Gastrocnemius medialis (tissue), 4 donors: ENCODE measurements at regions not wholly inside any gene's neighbourhood (a gene's known extent, or its start where the extent isn't known, plus 50 kb on each side); places are given as distances from the start of the nearest gene placed in this dataset.

ENCODE experiments used
- ATAC-seq, 2 donors: fragments of 150-250 bp; one replicate each; pipeline ENCODE4 v1.9.1; 2016
- DNase-seq, 2 donors: peaks; one replicate each; pipeline ENCODE4 v3.0.0-alpha.2; 2019
- H3K27ac ChIP-seq, 4 donors: fragments of 200-600 bp; sonication (generic); 1 replicate in 1 of 4; 2 replicates in 3 of 4; pipeline ENCODE4 v1.5.1; 2016 to 2018; ENCODE audit warnings: mild to moderate bottlenecking in 2 of 4, moderate library complexity in 1 of 4
- H3K27me3 ChIP-seq, 3 donors: fragments of 200-600 bp; sonication (generic) in 2 of 3; 1 replicate in 1 of 3; 2 replicates in 2 of 3; pipeline versions ENCODE4 v1.5.1 to v1.6.0; 2016 to 2019; ENCODE audit warnings: mild to moderate bottlenecking in 1 of 3, moderate library complexity in 1 of 3
- H3K36me3 ChIP-seq, 2 donors: fragments of 200-600 bp; sonication (generic) in 1 of 2; one replicate each; pipeline ENCODE4 v1.5.1; 2017 to 2018
- H3K4me1 ChIP-seq, 2 donors: fragments of 200-600 bp; sonication (generic) in 1 of 2; one replicate each; pipeline ENCODE4 v1.5.1; 2016 to 2017; ENCODE audit warnings: mild to moderate bottlenecking in 2 of 2
- H3K4me3 ChIP-seq, 4 donors: fragments of 200-600 bp; sonication (generic) in 3 of 4; 1 replicate in 1 of 4; 2 replicates in 3 of 4; pipeline ENCODE4 v1.5.1; 2016 to 2019; ENCODE audit warnings: mild to moderate bottlenecking in 2 of 4
- H3K9me3 ChIP-seq, 3 donors: fragments of 200-600 bp; sonication (generic) in 2 of 3; 1 replicate in 1 of 3; 2 replicates in 2 of 3; pipeline ENCODE4 v1.5.1; 2016 to 2019
- CTCF ChIP-seq, 5 experiments: fragments of 450-650 bp in 3 of 5; fragments of 200-600 bp in 2 of 5; sonication (generic) in 2 of 5; IDR thresholded peaks in 4 of 5; conservative IDR thresholded peaks in 1 of 5; 1 replicate in 4 of 5; 2 replicates in 1 of 5; pipeline ENCODE4 v1.5.1; 2016 to 2019; ENCODE audit warnings: antibody characterized with exemption in 5 of 5, mild to moderate bottlenecking in 3 of 5, moderate library complexity in 3 of 5
- POLR2A ChIP-seq, 2 donors: fragments of 450-650 bp; IDR thresholded peaks; one replicate each; pipeline ENCODE4 v1.6.1; 2017; ENCODE audit warnings: antibody characterized with exemption in 2 of 2, mild to moderate bottlenecking in 2 of 2, moderate library complexity in 2 of 2
- in situ Hi-C, 4 donors: fragments of 200-750 bp; cut with MboI; loops; one replicate each; pipeline versions ENCODE4 v1.15.0 to v1.8.0; 2017; ENCODE audit warnings: low sequenced_read_pairs in 4 of 4
- intact Hi-C: fragments of 100-400 bp; cut with DNase I; formaldehyde crosslinking; loops from one replicate; pipeline ENCODE4 v1.15.1; 2023; ENCODE audit warnings: low total_unique reads

- TF ChIP-seq POLR2A (IDR thresholded peaks at IDR 0.05) (no peak), CTCF (IDR thresholded peaks at IDR 0.05 in 4 of 5, conservative IDR thresholded peaks at IDR 0.05 in 1 of 5) (no peak)
- no peak overlapping the region for H3K4me3 ChIP-seq
- no peak for ATAC-seq
- in situ Hi-C loops (loop anchor here in 1 of 4 donors (25.0 kb wide), 1 partner anchor 199 kb away; the partner anchor contains the start of gene TOP2B), intact Hi-C loops (no loop called here)
- no peak for DNase-seq
- no peak overlapping the region for H3K27ac ChIP-seq
- no peaks in the 10 kb centered on the region for H3K36me3 ChIP-seq
- H3K27me3 ChIP-seq, result no peaks in the 10 kb centered on the region
- no peaks in the 10 kb centered on the region for H3K4me1 ChIP-seq
- H3K9me3 ChIP-seq, result no peaks in the 10 kb centered on the region
These were observed 71.7 kb downstream of the OXSM start for GRCh38 chr3:25861566-25861965.

- no peak overlapping the region for H3K4me3 ChIP-seq
- no peak overlapping the region for H3K27ac ChIP-seq
- no peaks in the 10 kb centered on the region for H3K36me3 ChIP-seq
- no peaks in the 10 kb centered on the region for H3K9me3 ChIP-seq
- intact Hi-C loops (no loop called here), in situ Hi-C loops (loop anchor here in 1 of 4 donors (25.0 kb wide), 1 partner anchor 201 kb away; the partner anchor contains the start of gene TOP2B)
- H3K4me1 ChIP-seq, result no peaks in the 10 kb centered on the region
- TF ChIP-seq CTCF (IDR thresholded peaks at IDR 0.05 in 4 of 5, conservative IDR thresholded peaks at IDR 0.05 in 1 of 5), result no peak
- no peak for TF ChIP-seq POLR2A (IDR thresholded peaks at IDR 0.05)
- no peak for ATAC-seq
- DNase-seq, result no peak
- no peaks in the 10 kb centered on the region for H3K27me3 ChIP-seq
These were observed 73.1 kb downstream of the OXSM start for GRCh38 chr3:25863011-25863415.

- in situ Hi-C loops, result loop anchor here in 1 of 4 donors (25.0 kb wide), 1 partner anchor 201 kb away; the partner anchor contains the start of gene TOP2B
- no peak overlapping the region for H3K4me3 ChIP-seq
- intact Hi-C loops, result no loop called here
- no peaks in the 10 kb centered on the region for H3K36me3 ChIP-seq
- H3K4me1 ChIP-seq, result no peaks in the 10 kb centered on the region
- ATAC-seq (no peak), DNase-seq (no peak)
- no peak for TF ChIP-seq POLR2A (IDR thresholded peaks at IDR 0.05)
- TF ChIP-seq CTCF (IDR thresholded peaks at IDR 0.05 in 4 of 5, conservative IDR thresholded peaks at IDR 0.05 in 1 of 5), result no peak
- H3K27ac ChIP-seq, result no peak overlapping the region
- no peaks in the 10 kb centered on the region for H3K9me3 ChIP-seq
- H3K27me3 ChIP-seq, result no peaks in the 10 kb centered on the region
These were observed 73.6 kb downstream of the OXSM start for GRCh38 chr3:25863416-25863959.

- no peak for DNase-seq
- no peaks in the 10 kb centered on the region for H3K27me3 ChIP-seq
- in situ Hi-C loops, result loop anchor here in 1 of 4 donors (25.0 kb wide), 1 partner anchor 208 kb away; the partner anchor contains the start of gene TOP2B
- ATAC-seq, result no peak
- TF ChIP-seq POLR2A (IDR thresholded peaks at IDR 0.05) (no peak), CTCF (IDR thresholded peaks at IDR 0.05 in 4 of 5, conservative IDR thresholded peaks at IDR 0.05 in 1 of 5) (no peak)
- H3K4me1 ChIP-seq, result no peaks in the 10 kb centered on the region
- intact Hi-C loops, result no loop called here
- no peaks in the 10 kb centered on the region for H3K36me3 ChIP-seq
- H3K4me3 ChIP-seq, result no peak overlapping the region
- no peak overlapping the region for H3K27ac ChIP-seq
- H3K9me3 ChIP-seq, result no peaks in the 10 kb centered on the region
These were observed 80.6 kb downstream of the OXSM start for GRCh38 chr3:25870452-25870851.
